ENCODE measurements at regions not wholly inside any gene's neighbourhood (a gene's known extent, or its start where the extent isn't known, plus 50 kb on each side); places are given as distances from the start of the nearest gene placed in this dataset.

- Histone ChIP-seq H3K4me1 (no peaks in the 10 kb centered on the region), H3K9me3 (no peaks in the 10 kb centered on the region), H3K27ac (no peak overlapping the region), H3K4me2 (no peak overlapping the region), H3K4me3 (no peak overlapping the region)
- no peak for ATAC-seq
- DNase-seq (ENCODE audit: low read depth in 1 of 2, low spot score in 1 of 2), result no peak
- TF ChIP-seq HDAC2 (IDR thresholded peaks at IDR 0.05), result no peak
- 40% methylated on average over 14 of the region's 14 CpGs for WGBS (ENCODE audit: missing lambda C conversion rate)
- CTCF ChIA-PET, result no interaction called here
- no peak for FAIRE-seq
- POLR2A ChIA-PET, result no interaction called here
Observed at GRCh38 chr13:111938741-111939665, 127.9 kb upstream of the SOX1 start.

DNA sequence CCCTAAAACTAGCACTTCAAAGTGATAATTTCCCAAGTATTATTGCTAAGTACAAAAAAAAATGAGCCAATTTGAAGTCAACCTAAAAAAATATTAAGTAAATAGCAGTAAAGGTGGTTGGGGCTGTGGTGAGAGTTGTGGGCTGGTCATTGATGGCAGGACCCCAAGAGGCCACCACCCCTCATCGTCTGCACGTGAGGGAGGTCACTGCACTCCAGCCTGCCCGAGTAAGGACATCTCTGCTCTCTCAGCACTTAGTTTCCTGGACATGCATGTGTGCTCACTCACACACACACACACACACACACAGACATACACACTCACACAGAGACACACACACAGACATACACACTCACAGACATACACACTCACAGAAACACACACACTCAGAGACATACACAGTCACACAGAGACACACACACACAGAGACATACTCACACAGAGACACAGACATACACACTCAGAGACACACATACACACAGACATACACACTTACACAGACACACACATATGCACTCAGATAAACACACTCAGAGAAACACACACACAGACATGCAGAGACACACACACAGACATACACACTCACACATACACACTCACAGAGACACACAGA, 127.2 kb upstream of the SOX1 start:
- 8% methylated on average over 3 of the region's 3 CpGs for WGBS (ENCODE audit: missing lambda C conversion rate)
- Histone ChIP-seq H3K4me1 (no peaks in the 10 kb centered on the region), H3K4me3 (no peak overlapping the region), H3K9me3 (no peaks in the 10 kb centered on the region), H3K4me2 (no peak overlapping the region), H3K27ac (no peak overlapping the region)
- ATAC-seq (no peak), FAIRE-seq (no peak), DNase-seq (ENCODE audit: low read depth in 1 of 2, low spot score in 1 of 2) (no peak)
- ChIA-PET CTCF (no interaction called here), POLR2A (no interaction called here)
- no peak for TF ChIP-seq HOXA7 (CRISPR knock-in tag; IDR thresholded peaks at IDR 0.05)
- TF ChIP-seq BHLHE40 (IDR thresholded peaks at IDR 0.05; ENCODE audit: low read depth, low read length), result no peak
- TF ChIP-seq REST (IDR thresholded peaks at IDR 0.05), result no peak
- TF ChIP-seq ZFP36 (IDR thresholded peaks at IDR 0.05; ENCODE audit: borderline replicate concordance, partially characterized antibody), result no peak
- TF ChIP-seq EHMT2 (IDR thresholded peaks at IDR 0.05; ENCODE audit: low read depth), result no peak
- TF ChIP-seq RNF2 (IDR thresholded peaks at IDR 0.05; ENCODE audit: borderline replicate concordance, low read depth), result no peak
- TF ChIP-seq ZC3H11A (IDR thresholded peaks at IDR 0.05), result no peak

DNA sequence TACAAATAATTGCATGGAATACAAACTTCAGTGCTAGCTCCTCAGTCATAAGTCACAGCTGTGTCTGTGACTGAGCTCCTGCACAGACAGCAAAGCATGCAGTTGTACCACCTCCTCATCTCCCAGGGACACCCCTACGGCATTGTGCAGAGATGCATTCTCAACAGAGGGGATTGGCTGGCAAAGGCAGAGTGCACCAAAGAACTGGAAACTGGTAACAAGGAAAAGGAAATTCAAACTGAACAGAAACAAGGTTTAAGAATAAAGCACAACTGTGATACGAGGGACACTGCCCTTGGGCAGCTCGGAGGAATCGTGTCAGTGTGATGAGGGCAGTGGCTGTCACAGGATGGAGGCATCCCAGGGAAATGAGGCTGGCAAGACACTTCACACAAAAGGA, 126.1 kb upstream of the SOX1 start:
- Histone ChIP-seq H3K4me3 (no peak overlapping the region), H3K9me3 (no peaks in the 10 kb centered on the region), H3K4me1 (no peaks in the 10 kb centered on the region), H3K27ac (no peak overlapping the region), H3K4me2 (no peak overlapping the region)
- TF ChIP-seq, protein P1, sequence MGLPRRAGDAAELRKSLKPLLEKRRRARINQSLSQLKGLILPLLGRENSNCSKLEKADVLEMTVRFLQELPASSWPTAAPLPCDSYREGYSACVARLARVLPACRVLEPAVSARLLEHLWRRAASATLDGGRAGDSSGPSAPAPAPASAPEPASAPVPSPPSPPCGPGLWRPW (IDR thresholded peaks at IDR 0.05), result no peak
- TF ChIP-seq SMC3 (IDR thresholded peaks at IDR 0.05) (no peak), PBX3 (IDR thresholded peaks at IDR 0.05) (no peak), MAFK (IDR thresholded peaks at IDR 0.05; ENCODE audit: partially characterized antibody) (no peak), NFE2L2 (conservative IDR thresholded peaks at IDR 0.05; ENCODE audit: low read length) (no peak), HEYL (CRISPR knock-in tag; IDR thresholded peaks at IDR 0.05) (no peak), POLR2A (IDR thresholded peaks at IDR 0.05; ENCODE audit: low read length) (no peak), RARB (CRISPR knock-in tag; IDR thresholded peaks at IDR 0.05) (no peak)
- no peak for ATAC-seq
- DNase-seq (ENCODE audit: low read depth in 1 of 2, low spot score in 1 of 2), result no peak
- 0% methylated on average over 4 of the region's 4 CpGs for WGBS (ENCODE audit: missing lambda C conversion rate)
- CTCF ChIA-PET, result no interaction called here
- FAIRE-seq, result no peak
- POLR2A ChIA-PET, result no interaction called here

All from A549 (cell line).